ENCODE measurements at regions not wholly inside any gene's neighbourhood (a gene's known extent, or its start where the extent isn't known, plus 50 kb on each side); places are given as distances from the start of the nearest gene placed in this dataset.
"Not testable (repeated sequence)": the region's sequence is repeated elsewhere in the genome, so short reads cannot be mapped to it uniquely, and the experiment has no call there.

- no peak for DNase-seq (ENCODE audit: low read depth)
Measured at GRCh38 chr18:995629-996028, 91.0 kb downstream of the ADCYAP1 start.

DNA sequence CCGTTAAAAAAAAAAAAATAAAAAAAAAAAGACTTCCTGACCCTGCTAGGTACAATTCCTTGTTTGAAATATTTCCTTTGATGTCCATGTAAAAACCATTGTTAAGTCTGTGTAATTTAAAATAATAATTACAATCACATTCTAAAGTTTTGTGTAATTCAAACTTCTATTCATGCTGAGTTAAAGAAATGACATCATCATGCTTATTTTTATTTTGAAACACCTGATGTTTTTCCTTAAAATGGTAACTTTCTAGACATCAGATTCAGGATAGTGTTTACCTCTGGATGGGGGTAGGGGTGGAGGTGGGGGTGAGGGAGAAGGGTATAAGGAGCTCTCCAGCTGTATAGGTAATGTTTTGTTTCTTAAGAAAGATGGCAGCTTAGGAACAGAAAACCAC, 92.8 kb downstream of the ADCYAP1 start:
- DNase-seq (ENCODE audit: low read depth), result no peak

- no peak for DNase-seq (ENCODE audit: low read depth)
Measured at GRCh38 chr18:998936-999335, 94.3 kb downstream of the ADCYAP1 start.

DNA sequence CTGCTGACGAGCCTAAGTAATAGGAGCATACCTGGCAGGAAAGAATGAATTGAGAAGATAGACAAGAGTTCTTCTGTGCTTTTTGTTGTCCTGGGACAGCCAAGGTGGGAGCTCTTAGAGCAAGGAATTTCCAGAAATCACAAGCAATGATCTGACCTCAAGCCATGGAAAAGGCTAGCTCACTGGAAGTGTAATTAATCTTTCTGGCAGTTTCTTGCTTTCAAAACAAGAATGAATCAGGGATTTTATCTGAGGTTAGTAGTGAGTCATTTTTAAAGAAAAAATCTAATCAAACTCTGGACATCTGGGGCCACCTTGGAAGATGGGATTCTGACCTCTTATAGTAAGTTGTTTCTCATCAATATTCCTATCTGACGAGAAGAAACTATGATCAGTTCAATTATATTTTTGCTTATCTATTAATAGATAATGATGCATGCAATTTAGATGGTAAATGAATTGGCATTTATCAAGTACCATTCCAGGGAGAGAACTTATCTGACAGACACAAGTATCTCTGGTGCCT, 98.0 kb downstream of the ADCYAP1 start:
- no peak for DNase-seq (ENCODE audit: low read depth)

GRCh38 chr18:1003499-1003898, 98.8 kb downstream of the ADCYAP1 start:
- DNase-seq (ENCODE audit: low read depth), result no peak

GRCh38 chr18:1006304-1006703, 101.6 kb downstream of the ADCYAP1 start:
- DNase-seq (ENCODE audit: low read depth), result no peak

- no peak for DNase-seq (ENCODE audit: low read depth)
Measured at GRCh38 chr18:1006965-1007364, 102.3 kb downstream of the ADCYAP1 start.

DNA sequence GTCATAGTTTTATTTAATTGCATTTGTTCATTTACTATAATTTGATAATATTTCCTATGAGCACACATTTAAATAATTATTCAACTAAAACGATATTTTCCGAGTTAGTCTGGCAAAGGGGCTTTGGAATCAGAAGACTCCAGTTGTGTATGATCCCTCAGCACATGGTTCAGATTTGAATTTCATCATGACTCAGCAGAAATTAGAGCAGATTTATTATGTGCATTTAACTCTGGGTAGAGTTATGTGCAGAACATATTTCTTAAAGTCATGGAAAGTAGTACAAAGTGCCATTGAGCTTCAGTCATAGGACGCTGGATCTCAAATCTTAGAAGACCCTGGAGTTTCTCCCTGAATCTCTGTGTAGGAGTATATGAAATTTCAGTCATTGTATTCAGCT, 106.7 kb downstream of the ADCYAP1 start:
- DNase-seq (ENCODE audit: low read depth), result no peak

DNA sequence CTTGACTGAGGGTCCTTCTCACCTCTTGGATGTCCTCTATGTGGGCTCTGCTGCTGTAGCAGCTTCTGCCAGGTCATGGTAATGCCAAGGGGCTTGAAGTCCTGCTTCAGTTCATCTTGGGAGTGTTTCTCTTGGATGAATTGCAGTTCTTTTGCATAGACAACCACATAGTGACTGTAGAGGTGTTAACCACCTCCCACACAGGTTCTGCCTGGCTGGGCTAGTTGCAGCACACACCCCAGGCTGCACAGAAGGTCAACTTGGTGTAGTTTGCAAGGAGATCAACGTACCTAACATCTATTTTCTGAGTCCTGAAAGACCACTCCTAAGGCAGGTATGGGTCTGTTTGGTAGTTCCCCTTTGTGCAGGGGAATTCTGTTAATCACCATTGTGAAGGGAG, 108.1 kb downstream of the ADCYAP1 start:
- no peak for DNase-seq (ENCODE audit: low read depth)

DNA sequence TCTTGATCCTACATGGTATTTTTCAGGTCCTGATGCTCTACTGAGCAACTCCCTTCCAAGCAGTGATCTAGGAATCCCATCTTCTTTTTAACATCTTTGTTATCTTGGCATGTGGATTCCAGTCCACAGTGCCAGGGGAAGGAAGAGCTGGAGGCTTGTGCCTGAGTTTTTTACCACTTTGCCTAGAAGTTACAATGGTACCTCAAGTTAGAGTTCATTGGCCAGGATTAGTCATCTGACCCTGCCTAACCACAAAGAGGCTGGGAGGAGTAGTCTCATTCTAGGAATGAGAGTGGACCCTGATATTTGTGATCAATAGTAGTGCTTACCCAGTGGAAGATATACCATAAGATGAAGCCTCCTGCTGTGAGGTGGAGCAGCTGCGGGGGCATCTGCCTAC, 109.3 kb downstream of the ADCYAP1 start:
- DNase-seq (ENCODE audit: low read depth), result no peak

DNA sequence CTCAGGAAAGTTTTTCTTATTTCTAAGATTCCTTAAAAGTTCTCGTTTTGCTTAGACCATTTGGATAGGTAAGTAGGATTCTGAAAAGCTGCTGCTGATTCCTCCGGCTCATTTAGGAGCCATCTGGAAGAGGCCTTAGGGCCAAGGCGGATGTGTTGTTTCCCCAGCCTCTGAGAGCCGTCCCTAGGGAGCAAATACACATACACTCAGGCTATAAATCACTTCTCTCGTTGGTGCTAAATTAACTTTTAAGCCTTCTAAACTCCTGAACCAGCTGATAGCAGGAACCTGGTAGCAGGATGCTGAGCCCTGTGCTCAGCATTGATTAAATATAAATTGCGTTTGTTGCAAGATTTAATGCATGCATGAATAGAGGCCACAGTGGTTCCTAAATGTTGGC, 109.8 kb downstream of the ADCYAP1 start:
- DNase-seq (ENCODE audit: low read depth), result no peak

DNA sequence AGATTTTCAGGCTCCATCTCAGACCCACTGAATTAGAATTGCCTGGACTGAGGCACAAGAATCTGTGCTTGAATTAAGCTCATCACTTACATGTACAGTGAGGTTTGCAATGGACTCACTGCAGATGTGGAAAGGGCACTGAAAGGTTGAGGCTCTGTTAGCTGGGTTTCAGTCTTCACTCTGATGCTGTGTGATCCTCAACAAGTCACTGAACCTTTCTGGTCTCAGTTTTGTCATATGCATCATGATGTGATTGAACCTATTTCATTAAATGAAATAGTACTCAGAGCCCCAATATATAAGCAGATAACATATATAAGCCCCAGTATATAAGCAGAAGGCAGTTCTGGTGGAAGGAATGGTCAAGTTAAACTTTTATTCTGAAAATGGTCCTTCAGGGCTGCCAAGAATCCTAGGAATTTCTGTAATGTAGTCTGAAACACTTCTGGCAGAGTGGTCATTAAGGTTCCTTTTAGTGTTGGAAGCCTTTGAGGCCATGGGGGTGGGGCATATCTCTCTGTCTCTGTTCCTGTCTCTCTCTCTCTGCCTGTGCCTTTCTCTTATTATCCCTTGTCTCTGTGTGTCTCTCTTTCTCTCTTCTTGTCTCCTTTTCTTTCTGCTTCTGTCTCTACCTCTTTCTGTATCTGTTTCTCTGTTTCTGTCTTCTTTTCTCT, 110.4 kb downstream of the ADCYAP1 start:
- no peak for DNase-seq (ENCODE audit: low read depth)

DNA sequence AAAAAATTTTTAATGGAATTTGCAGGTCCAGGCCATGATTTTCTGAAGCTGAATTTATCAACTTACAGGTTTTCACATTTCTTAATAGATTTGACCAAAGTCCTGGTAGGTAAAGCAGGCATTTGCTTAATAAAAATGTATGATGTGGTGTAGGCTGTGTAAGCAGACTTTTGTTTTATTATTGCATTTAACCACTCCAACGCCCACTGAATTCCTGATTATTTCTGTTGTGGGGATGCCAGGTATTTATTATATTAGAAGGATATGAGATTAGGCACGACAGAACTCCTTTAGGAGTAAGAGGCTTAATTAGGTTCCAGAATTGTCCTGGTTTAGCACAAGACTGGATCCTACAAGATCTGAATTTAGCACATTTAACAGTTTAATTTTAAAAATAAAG, 111.1 kb downstream of the ADCYAP1 start:
- DNase-seq (ENCODE audit: low read depth), result no peak

GRCh38 chr18:1017227-1018058, 112.8 kb downstream of the ADCYAP1 start:
- DNase-seq (ENCODE audit: low read depth), result no peak

DNA sequence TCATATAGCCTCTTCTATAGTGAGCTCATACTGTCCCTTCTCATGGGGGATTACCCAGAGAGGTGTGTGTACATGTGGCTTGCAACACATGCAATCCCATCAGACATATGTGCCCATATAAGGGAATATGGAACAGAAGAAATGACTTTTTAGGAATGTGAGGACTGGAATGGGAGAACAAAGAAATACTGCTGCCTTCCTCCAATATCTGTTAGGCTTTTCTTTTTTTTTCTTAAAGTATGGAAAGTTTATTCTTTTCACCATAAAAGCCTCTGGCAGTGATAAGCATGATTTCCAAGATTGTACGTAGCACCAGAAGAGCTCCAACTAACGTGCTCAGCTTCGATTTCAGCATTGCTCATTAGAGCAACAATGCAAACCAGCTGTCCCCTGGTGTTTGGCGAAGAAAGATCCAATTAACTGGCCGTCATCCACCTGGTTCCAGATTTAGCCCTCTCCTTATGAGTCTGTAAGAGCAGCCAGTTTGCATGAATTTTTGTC, 113.6 kb downstream of the ADCYAP1 start:
- DNase-seq (ENCODE audit: low read depth), result no peak

DNA sequence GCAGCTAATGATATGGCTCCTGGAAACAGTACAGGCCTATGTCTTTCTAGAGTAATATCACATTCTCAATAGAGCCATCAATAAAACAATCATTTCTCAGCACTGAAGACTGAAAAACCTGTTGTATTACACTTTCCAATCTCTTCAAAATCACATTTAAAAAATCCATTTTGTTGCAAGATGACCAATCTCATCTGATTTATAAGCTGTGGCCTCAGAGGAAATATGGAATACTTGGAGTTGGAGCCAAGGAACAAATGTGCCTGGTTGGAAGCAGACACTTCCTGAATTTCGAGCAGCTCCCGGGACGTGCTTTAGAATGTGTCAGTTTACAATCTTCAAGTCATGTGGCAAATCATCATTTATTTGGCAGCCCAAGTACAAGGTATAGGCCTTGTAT, 114.5 kb downstream of the ADCYAP1 start:
- no peak for DNase-seq (ENCODE audit: low read depth)

DNA sequence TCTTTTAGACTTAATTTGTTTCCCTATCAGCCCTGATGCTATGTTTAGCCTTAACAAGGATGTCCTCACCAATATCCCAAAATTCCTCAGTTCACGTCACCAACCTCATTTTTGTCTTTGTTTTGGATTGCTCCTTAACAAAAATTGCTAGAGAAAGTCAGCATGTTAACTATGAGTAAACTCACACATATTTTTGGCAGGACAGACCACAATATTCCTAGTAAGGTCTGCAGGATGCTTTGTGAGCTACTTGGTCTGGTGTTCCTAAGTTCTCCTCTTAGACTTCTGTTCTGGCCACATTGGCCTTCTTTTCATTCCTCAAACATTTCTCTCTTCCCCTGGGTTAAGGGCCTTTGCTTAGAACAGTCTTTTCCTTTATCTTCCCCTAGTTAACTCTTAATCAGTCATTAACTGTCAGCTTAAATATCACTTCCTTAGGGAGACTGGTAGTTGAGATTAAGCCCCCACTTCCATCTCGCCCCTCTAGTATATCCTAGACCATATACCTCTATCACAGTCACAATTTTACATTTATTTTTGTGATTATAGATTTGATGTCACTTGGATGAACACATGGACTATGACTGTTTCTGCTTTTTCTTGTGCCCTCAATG, 116.2 kb downstream of the ADCYAP1 start:
- no peak for DNase-seq (ENCODE audit: low read depth)

DNA sequence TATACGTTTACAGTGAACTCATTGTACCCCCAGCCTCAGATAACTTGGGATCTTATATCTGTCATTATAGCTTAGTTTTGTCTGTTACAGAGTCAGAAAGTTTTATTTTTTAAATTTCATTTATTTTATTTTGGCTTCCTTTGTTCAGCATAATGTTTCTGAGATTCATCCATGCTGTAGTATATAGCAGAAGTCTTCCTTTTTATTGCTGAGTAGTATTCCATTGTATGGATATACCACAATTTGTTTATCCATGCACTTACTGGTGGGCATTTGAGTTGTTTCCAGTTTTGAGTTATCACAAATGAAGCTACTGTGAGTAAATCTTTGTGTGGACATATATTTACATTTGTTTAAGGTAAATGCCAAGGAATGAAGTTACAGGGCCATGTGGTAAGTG, 122.3 kb downstream of the ADCYAP1 start:
- DNase-seq (ENCODE audit: low read depth), result no peak

- DNase-seq (ENCODE audit: low read depth), result not testable (repeated sequence)
Measured at GRCh38 chr18:1033092-1033491, 128.4 kb downstream of the ADCYAP1 start.

GRCh38 chr18:1034971-1035370, 130.3 kb downstream of the ADCYAP1 start:
- no peak for DNase-seq (ENCODE audit: low read depth)

GRCh38 chr18:1036926-1037325, 132.3 kb downstream of the ADCYAP1 start:
- DNase-seq (ENCODE audit: low read depth), result no peak

- no peak for DNase-seq (ENCODE audit: low read depth)
Measured at GRCh38 chr18:1037776-1038175, 133.1 kb downstream of the ADCYAP1 start.

Measured in LHCN-M2 (cell line).